ENCODE measurements at regions not wholly inside any gene's neighbourhood (a gene's known extent, or its start where the extent isn't known, plus 50 kb on each side); places are given as distances from the start of the nearest gene placed in this dataset.

DNA sequence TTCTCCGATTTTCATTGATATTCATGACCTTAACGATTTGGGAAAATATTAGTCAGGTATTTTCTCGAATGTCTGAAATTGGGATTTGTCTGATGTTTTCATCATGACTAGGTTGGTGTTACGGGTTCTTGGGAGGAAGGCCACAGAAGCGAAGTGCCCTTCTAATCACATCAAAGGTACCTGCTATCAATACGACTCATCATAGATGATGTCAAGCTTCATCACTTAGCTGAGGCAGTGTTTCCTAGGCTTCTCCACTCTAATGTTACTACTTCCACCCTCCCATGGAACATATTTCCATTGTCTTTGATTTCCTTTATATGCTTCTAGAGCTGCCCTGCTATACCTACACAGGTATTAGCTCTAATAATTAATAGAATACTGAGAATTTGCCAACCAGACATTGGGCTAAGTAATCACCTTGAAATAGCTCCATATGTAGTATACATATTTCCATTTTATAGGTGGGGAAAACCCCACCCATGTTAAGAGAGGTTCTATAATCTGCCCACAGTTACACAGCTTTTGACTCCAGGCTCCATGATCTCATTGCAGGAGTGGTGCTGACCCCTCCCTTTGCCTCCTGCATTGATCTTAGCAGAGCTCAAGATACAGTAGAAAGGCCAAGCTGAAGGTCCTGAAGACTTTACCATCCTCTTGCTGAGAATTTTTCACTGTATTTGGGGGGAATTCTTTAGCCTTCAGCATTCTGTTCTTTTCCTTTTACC is 238.6 kb upstream of the ADAMTSL1 start:
- DNase-seq: no peak

DNA sequence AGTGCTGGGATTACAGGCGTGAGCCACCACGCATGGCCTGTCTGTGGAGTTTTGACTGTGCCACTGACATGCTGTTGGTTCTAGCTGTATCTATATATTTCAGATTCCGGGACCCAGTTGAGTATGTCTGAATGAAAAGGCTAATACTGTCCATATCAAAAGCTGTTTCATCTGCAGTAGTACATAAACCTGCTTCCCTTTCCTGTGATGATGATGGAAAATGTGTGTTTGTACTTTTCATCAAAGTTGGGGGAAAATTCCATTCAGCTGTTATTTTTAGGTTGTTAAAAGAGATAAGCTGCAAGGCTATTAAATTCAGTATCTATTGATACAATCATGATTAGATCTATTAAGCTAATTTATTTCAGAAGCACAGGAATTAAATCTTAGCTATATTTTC is 237.6 kb upstream of the ADAMTSL1 start:
- no peak for DNase-seq

- DNase-seq: no peak
These were observed 236.2 kb upstream of the ADAMTSL1 start for GRCh38 chr9:18237776-18238175.

GRCh38 chr9:18238254-18238653 is 235.7 kb upstream of the ADAMTSL1 start:
- DNase-seq: no peak

DNA sequence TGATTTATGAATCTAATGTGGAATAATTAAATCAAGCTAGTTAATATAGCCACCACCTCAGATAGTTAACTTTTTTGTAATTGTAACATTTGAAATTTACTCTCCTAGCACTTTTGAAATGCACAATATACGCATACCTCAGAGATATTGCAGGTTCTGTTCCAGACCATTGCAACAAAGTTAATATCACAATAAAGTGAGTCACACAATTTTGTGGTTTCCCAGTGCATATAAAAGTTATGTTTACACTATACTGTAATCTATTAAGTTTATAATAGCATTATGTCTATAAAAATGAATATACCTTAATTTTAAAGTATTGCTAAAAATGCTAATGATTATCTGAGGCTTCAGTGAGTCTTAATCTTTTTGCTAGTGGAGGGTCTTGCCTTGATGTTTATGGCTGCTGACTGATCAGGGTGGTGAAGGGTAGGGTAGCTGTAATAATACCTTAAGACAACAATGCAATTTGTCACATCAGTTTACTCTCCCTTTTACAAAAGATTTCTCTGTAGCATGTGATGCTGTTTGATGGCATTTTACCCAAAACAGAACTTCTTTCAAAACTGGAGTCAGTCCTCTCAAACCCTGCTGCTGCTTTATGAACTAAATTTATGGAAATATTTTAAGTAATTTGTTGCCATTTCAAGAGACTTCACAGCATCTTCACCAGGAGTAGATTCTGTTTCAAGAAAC is 235.1 kb upstream of the ADAMTSL1 start:
- DNase-seq: no peak

DNA sequence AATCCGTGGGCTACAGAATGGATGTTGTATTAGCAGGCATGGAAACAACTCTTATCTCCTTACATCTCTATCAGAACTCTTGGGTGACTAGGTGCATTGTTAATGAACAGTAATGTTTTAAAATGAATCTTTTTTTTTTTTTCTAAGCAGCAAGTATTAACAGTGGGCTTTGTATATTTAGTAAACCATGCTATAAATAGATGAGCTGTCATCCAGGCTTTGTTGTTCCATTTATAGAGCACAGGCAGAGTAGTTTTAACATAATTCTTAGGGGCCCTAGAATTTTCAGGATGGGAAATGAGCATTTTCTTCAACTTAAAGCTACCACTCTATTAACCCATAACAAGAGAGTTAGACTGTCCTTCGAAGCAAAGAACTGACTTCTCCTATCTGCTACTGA is 233.7 kb upstream of the ADAMTSL1 start:
- DNase-seq: no peak

GRCh38 chr9:18245911-18246310 is 228.0 kb upstream of the ADAMTSL1 start:
- no peak for DNase-seq

DNA sequence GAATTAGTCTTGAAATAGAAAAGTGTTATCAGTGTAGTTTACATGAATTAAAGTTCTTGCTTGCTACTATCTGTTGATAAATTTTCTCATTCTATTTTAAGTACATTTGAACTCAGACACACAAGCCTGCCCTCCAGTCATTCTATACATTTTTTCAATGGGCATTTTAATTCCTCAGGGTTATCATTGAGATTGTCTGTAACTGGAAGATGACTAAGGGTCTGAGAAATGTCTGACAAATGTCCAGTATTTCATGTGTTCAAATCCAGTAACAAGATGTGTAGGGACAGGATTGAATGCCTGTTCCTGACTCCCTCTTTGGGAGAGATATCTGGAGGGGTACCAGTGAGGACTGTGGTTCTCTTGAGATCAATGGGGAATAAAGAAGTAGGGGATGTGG is 223.9 kb upstream of the ADAMTSL1 start:
- no peak for DNase-seq

DNA sequence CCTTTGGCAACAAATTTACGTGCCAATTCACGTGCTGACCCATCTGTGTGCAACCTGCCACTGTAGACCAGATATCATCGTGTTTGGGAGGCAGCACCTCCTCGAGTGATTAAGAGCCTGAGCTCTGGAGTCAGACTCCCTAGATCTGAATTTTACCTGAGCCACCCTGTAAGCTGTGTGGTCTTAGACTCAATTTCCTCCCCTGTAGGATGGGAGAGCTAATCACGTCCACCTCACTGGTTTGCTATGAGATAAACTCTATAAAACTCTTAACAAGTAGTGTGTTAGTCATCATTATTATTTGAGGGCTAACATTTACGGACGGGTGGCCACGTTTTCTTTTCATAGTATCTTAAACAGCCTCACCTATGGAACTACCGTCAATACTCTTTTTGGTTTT is 220.0 kb upstream of the ADAMTSL1 start:
- no peak for DNase-seq

- peak; percentile 30 to 65 (median 54) for DNase-seq
These were observed 218.8 kb upstream of the ADAMTSL1 start for GRCh38 chr9:18255158-18255629.

- no peak for DNase-seq
These were observed 218.2 kb upstream of the ADAMTSL1 start for GRCh38 chr9:18255747-18256146.

- no peak for DNase-seq
These were observed 217.4 kb upstream of the ADAMTSL1 start for GRCh38 chr9:18256568-18256967.

DNA sequence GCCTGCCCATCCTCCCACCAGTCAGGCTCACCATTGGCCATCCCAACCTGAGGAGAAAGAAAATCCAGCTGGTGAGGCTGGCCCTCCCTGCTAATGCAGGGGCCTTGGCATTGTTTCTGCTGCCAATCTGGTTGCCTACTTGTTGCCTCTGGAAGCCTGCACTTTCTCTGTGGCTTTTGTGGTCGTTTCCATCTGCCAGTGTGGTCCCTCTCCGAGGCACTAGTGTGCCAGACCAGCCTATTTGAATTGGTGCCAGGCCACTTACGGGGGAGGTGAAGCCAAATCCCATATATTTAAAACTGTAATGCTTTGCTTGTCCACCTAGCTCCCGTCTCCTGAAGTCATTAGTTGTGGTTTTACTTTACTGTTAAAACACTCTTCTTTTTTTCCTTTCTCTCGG is 213.4 kb upstream of the ADAMTSL1 start:
- no peak for DNase-seq

- DNase-seq: no peak
These were observed 212.8 kb upstream of the ADAMTSL1 start for GRCh38 chr9:18261181-18261580.

DNA sequence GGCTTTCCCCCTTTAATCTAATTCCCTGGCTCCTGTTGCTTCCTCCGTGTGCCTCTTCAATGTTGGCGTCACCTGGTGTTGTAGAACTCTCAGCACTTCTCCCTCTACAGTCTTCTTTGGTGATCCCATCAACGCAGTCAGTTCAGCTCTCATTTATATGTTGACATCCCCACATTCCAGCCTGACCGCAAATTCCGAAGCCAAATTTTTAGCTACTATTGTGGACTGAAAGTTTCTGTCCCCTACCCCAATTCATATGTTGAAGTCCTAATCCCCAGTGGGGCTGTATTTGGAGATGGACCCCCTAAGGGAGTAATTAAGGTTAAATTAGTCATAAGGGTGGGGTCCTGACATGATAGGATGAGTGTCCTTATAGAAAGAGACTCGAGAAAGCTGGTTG is 210.6 kb upstream of the ADAMTSL1 start:
- DNase-seq: no peak

GRCh38 chr9:18268381-18268780 is 205.6 kb upstream of the ADAMTSL1 start:
- DNase-seq: no peak

GRCh38 chr9:18269561-18269960 is 204.4 kb upstream of the ADAMTSL1 start:
- no peak for DNase-seq

GRCh38 chr9:18274693-18275092 is 199.3 kb upstream of the ADAMTSL1 start:
- no peak for DNase-seq

DNA sequence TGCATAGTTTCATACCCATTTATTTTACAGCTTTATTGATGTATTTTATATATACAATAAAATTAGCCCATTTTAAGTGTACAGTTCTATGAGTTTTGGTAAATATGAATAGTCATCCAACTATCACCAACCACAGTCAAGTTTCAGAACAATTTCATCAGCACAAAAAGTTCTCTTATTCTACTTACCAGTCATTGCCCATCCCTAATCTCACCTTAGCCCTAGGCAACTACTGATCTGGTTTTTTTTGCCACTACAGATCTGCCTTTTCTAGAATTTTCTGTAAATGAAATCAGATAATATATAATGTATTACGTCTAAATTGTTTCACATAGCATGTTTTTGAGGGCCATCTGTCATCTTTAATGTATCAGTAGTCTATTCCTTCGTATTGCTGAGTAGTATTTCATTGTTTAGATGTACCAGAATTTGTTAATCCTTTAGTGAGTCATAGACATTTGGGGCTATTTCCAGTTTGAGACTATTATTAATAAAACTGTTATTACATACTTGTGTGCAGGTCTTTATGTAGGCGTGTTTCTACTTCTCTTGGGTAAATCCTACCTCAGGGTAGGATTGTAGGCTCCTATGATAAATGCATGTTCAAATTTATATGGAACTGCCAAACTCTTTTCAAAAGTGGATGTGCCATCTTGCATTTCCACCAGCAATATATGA is 198.5 kb upstream of the ADAMTSL1 start:
- DNase-seq: no peak

- no peak for DNase-seq
These were observed 192.7 kb upstream of the ADAMTSL1 start for GRCh38 chr9:18281291-18281690.

DNA sequence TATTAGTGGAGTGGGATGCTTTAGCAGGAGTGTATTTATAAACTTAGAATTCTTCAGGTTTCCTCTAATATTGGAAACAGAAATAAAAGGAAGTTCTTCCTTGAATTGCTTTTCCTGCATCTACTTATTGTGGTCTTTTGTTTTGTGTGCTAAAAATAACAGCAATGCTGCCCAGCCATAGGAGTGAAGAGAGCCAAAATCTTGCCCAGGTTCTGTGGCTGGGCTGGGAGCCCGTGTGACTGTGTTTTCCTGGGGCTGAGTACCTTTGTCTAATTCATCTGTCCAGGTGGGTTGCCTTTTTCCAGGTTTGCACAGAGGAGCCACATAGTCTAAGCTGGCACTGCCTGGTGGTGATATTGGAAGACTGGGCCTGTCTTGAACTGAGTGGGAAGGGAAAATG is 179.7 kb upstream of the ADAMTSL1 start:
- DNase-seq: no peak

DNA sequence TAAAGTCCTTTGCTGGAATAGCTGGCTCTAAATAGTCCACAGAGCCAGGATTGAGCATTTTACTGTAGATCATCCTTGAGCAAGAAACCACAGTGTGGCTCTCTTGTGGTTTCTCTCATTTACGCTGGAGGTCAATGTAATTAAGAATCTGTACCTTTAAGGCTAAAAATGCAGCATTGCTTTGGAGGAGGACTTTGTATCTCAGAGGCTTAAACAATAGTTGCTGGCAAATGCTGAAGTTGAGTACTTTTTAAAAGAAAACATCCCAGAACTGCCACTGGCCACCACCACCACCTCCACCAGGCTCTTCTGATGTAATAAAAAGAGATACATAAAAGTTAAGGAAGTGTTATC is 177.3 kb upstream of the ADAMTSL1 start:
- DNase-seq: no peak

DNA sequence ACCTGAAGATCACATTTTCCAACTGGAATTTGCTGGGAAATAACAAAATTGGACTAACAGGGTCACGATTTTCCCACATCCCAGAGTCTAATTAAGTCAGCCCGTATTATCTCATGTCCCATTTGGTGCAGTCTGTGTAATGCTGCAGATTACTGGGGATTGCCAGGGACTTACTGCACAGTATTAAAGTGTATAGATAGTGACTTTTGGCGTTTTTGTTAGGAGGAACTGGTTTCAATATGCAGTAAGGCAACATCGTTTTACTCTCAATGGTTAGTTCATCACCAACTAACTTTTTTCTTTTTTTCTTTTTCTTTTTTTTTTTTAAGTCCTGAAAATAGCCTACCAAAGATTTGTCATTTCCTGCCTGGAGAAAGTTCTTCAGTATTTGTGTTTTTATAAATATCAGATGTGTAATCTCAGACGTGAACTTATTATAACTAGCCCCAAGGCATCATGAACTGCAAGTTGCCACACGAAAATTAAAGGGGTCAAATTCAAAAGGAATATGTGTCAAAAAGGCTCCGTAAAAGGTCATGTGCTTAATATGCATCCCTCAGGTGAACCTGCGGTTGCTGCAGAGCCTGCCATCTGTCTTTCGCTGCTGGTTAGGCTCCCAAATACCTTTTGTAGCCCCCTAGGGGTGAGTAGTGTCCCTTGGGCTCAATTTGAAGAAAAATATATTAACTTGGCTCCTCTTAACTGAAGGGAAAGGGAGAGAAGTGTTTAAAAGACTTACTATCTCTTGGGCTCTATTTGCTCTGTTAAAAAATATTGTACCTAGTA is 176.7 kb upstream of the ADAMTSL1 start:
- no peak for DNase-seq

Data from T-helper 1 cell (primary cell).